HEK293T (cell line): ENCODE measurements at regions not wholly inside any gene's neighbourhood (a gene's known extent, or its start where the extent isn't known, plus 50 kb on each side); places are given as distances from the start of the nearest gene placed in this dataset.

Source experiments
- ARNT ChIP-seq: fragments of 450-650 bp; IDR thresholded peaks from 2 replicates; pipeline ENCODE4 v1.6.1; 2017; ENCODE audit warnings: mild to moderate bottlenecking
- BHLHE40 ChIP-seq: fragments of 450-650 bp; IDR thresholded peaks from 2 replicates; pipeline ENCODE4 v1.6.1; 2016; ENCODE audit warnings: mild to moderate bottlenecking, moderate library complexity, borderline replicate concordance
- CTBP1 ChIP-seq: fragments of 450-650 bp; IDR thresholded peaks from 2 replicates; pipeline ENCODE4 v1.6.1; 2016; ENCODE audit warnings: borderline replicate concordance
- ELF4 ChIP-seq: fragments of 450-650 bp; IDR thresholded peaks from 2 replicates; pipeline ENCODE4 v1.6.1; 2017; ENCODE audit warnings: antibody characterized with exemption
- FOXA1 ChIP-seq: fragments of 450-650 bp; IDR thresholded peaks from 2 replicates; pipeline ENCODE4 v1.6.1; 2016; ENCODE audit warnings: mild to moderate bottlenecking
- FOXK2 ChIP-seq: fragments of 450-650 bp; IDR thresholded peaks from 2 replicates; pipeline ENCODE4 v1.6.1; 2016; ENCODE audit warnings: mild to moderate bottlenecking
- FOXM1 ChIP-seq: fragments of 450-650 bp; IDR thresholded peaks from 2 replicates; pipeline ENCODE4 v1.6.1; 2017; ENCODE audit warnings: mild to moderate bottlenecking, borderline replicate concordance
- HDGF ChIP-seq: fragments of 450-650 bp; IDR thresholded peaks from 2 replicates; pipeline ENCODE4 v1.6.1; 2017; ENCODE audit warnings: antibody characterized with exemption, borderline replicate concordance
- LEF1 ChIP-seq: fragments of 450-650 bp; IDR thresholded peaks from 2 replicates; pipeline ENCODE4 v1.6.1; 2017; ENCODE audit warnings: mild to moderate bottlenecking, borderline replicate concordance
- NFRKB ChIP-seq: fragments of 450-650 bp; IDR thresholded peaks from 2 replicates; pipeline ENCODE4 v1.6.1; 2016; ENCODE audit warnings: mild to moderate bottlenecking, moderate library complexity
- SP1 ChIP-seq: fragments of 450-650 bp; IDR thresholded peaks from 2 replicates; pipeline ENCODE4 v1.6.1; 2017
- SUZ12 ChIP-seq: fragments of 450-650 bp; IDR thresholded peaks from 2 replicates; pipeline ENCODE4 v1.6.1; 2016; ENCODE audit warnings: mild to moderate bottlenecking
- TARDBP ChIP-seq: fragments of 450-650 bp; IDR thresholded peaks from 2 replicates; pipeline ENCODE4 v1.6.1; 2016
- TF ChIP-seq, protein P1 (sequence below): fragments of 450-650 bp; IDR thresholded peaks from 2 replicates; pipeline ENCODE4 v1.6.1; 2016

- TF ChIP-seq SP1 (no peak), SUZ12 (no peak), HDGF (no peak), TARDBP (no peak), LEF1 (no peak), CTBP1 (no peak), FOXA1 (no peak), ARNT (no peak), BHLHE40 (no peak), ELF4 (no peak), FOXM1 (no peak), FOXK2 (no peak), NFRKB (no peak)
- TF ChIP-seq, protein P1, sequence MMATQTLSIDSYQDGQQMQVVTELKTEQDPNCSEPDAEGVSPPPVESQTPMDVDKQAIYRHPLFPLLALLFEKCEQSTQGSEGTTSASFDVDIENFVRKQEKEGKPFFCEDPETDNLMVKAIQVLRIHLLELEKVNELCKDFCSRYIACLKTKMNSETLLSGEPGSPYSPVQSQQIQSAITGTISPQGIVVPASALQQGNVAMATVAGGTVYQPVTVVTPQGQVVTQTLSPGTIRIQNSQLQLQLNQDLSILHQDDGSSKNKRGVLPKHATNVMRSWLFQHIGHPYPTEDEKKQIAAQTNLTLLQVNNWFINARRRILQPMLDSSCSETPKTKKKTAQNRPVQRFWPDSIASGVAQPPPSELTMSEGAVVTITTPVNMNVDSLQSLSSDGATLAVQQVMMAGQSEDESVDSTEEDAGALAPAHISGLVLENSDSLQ = no peak
Observed at GRCh38 chr3:63167113-63167512, 111.0 kb upstream of the SYNPR start.
